Tibial artery (tissue), 4 donors: ENCODE measurements at regions not wholly inside any gene's neighbourhood (a gene's known extent, or its start where the extent isn't known, plus 50 kb on each side); places are given as distances from the start of the nearest gene placed in this dataset.

Experiments used
- DNase-seq, 2 donors: peaks; one replicate each; pipeline ENCODE4 v3.0.0-alpha.2; 2019
- H3K27ac ChIP-seq, 2 donors: fragments of 200-600 bp; sonication (generic) in 1 of 2; 1 replicate in 1 of 2; 2 replicates in 1 of 2; pipeline ENCODE4 v1.5.1; 2018 to 2019; ENCODE audit warnings: mild to moderate bottlenecking in 1 of 2
- H3K27me3 ChIP-seq, 2 donors: fragments of 200-600 bp; sonication (generic) in 1 of 2; one replicate each; pipeline versions ENCODE4 v1.5.1 to v1.6.0; 2016 to 2019
- H3K36me3 ChIP-seq, 3 donors: fragments of 200-600 bp; sonication (generic) in 2 of 3; one replicate each; pipeline ENCODE4 v1.5.1; 2016 to 2019; ENCODE audit warnings: mild to moderate bottlenecking in 2 of 3
- H3K4me1 ChIP-seq, 4 donors: fragments of 200-600 bp; sonication (generic) in 2 of 4; 1 replicate in 3 of 4; 2 replicates in 1 of 4; pipeline ENCODE4 v1.5.1; 2016 to 2019
- H3K4me3 ChIP-seq, 2 donors: fragments of 200-600 bp; sonication (generic) in 1 of 2; 1 replicate in 1 of 2; 2 replicates in 1 of 2; pipeline ENCODE4 v1.5.1; 2018 to 2019; ENCODE audit warnings: mild to moderate bottlenecking in 2 of 2
- H3K9me3 ChIP-seq, 3 donors: fragments of 200-600 bp; sonication (generic) in 1 of 3; one replicate each; pipeline ENCODE4 v1.5.1; 2016 to 2019
- CTCF ChIP-seq, 2 experiments: fragments of 200-600 bp in 1 of 2; fragments of 450-650 bp in 1 of 2; IDR thresholded peaks; one replicate each; pipeline ENCODE4 v1.5.1; 2017 to 2019; ENCODE audit warnings: antibody characterized with exemption in 2 of 2, mild to moderate bottlenecking in 1 of 2, moderate library complexity in 1 of 2
- intact Hi-C: fragments of 100-400 bp; cut with DNase I; formaldehyde crosslinking; loops from one replicate; pipeline ENCODE4 v1.15.0; 2023; ENCODE audit warnings: low total_unique reads

- no peak for DNase-seq
- no peaks in the 10 kb centered on the region for H3K4me1 ChIP-seq
- no peaks in the 10 kb centered on the region for H3K36me3 ChIP-seq
- no peak overlapping the region for H3K4me3 ChIP-seq
- H3K27me3 ChIP-seq: no peaks in the 10 kb centered on the region
- intact Hi-C loops: no loop called here
- no peaks in the 10 kb centered on the region for H3K9me3 ChIP-seq
- no peak for TF ChIP-seq CTCF (IDR thresholded peaks at IDR 0.05)
- no peak overlapping the region for H3K27ac ChIP-seq
Observed at GRCh38 chr4:18227880-18228279, 206.3 kb upstream of the LCORL start.

- no peaks in the 10 kb centered on the region for H3K4me1 ChIP-seq
- no peak overlapping the region for H3K4me3 ChIP-seq
- no peaks in the 10 kb centered on the region for H3K27me3 ChIP-seq
- DNase-seq: no peak
- TF ChIP-seq CTCF (IDR thresholded peaks at IDR 0.05): no peak
- no peak overlapping the region for H3K27ac ChIP-seq
- H3K36me3 ChIP-seq: no peaks in the 10 kb centered on the region
- intact Hi-C loops: no loop called here
- peaks cover 0 to 7% (median 4%) of the 10 kb centered on the region in 3 donors for H3K9me3 ChIP-seq
Observed at GRCh38 chr4:18214411-18215055, 193.0 kb upstream of the LCORL start.

- Histone ChIP-seq H3K27ac (no peak overlapping the region), H3K4me3 (no peak overlapping the region), H3K36me3 (no peaks in the 10 kb centered on the region), H3K27me3 (no peaks in the 10 kb centered on the region), H3K9me3 (peaks cover 0 to 7% (median 0%) of the 10 kb centered on the region in 3 donors), H3K4me1 (no peaks in the 10 kb centered on the region)
- DNase-seq: no peak
- intact Hi-C loops: no loop called here
- no peak for TF ChIP-seq CTCF (IDR thresholded peaks at IDR 0.05)
Observed at GRCh38 chr4:18213576-18214198, 192.1 kb upstream of the LCORL start.

- intact Hi-C loops: no loop called here
- DNase-seq: no peak
- H3K27ac ChIP-seq: no peak overlapping the region
- no peak for TF ChIP-seq CTCF (IDR thresholded peaks at IDR 0.05)
- no peak overlapping the region for H3K4me3 ChIP-seq
- H3K27me3 ChIP-seq: no peaks in the 10 kb centered on the region
- H3K36me3 ChIP-seq: no peaks in the 10 kb centered on the region
- H3K4me1 ChIP-seq: no peaks in the 10 kb centered on the region
- H3K9me3 ChIP-seq: peaks cover 0 to 7% (median 0%) of the 10 kb centered on the region in 3 donors
Observed at GRCh38 chr4:18209448-18209847, 187.9 kb upstream of the LCORL start.

GRCh38 chr4:18203966-18204365, 182.4 kb upstream of the LCORL start:
- no peak for TF ChIP-seq CTCF (IDR thresholded peaks at IDR 0.05)
- DNase-seq: no peak
- intact Hi-C loops: no loop called here

More at GRCh38 chr4:18203966-18204365, 182.4 kb upstream of the LCORL start:
- Histone ChIP-seq H3K27me3 (no peaks in the 10 kb centered on the region), H3K9me3 (no peaks in the 10 kb centered on the region), H3K4me1 (no peaks in the 10 kb centered on the region), H3K4me3 (no peak overlapping the region), H3K36me3 (no peaks in the 10 kb centered on the region), H3K27ac (no peak overlapping the region)
